ENCODE measurements at regions not wholly inside any gene's neighbourhood (a gene's known extent, or its start where the extent isn't known, plus 50 kb on each side); places are given as distances from the start of the nearest gene placed in this dataset.

- DNase-seq = no peak
These were observed 63.9 kb upstream of the DISP3 start for GRCh38 chr1:11414926-11415538.

- DNase-seq = no peak
These were observed 61.8 kb upstream of the DISP3 start for GRCh38 chr1:11417162-11417561.

DNA sequence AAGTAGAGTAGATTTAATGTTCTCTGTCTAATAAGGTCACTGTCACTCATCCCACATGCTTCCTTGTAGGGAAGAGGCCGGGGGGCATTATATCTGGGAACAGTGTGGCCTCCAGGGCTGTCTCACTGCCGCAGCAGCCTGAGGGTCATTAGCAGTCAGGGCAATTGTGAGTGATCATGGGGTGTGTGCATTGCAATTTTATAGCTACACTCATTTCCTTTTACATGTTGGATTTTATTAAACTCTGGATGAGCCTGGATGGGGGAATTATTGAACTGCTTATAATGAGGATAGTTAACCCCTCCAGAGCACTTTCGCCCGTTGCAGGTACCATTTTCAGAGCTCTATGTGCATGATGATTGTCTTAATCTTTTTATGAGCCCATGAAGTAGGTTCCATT lies 60.9 kb upstream of the DISP3 start:
- no peak for DNase-seq

- DNase-seq = no peak
These were observed 57.5 kb upstream of the DISP3 start for GRCh38 chr1:11421443-11421842.

GRCh38 chr1:11422686-11423085 lies 56.3 kb upstream of the DISP3 start:
- no peak for DNase-seq

DNA sequence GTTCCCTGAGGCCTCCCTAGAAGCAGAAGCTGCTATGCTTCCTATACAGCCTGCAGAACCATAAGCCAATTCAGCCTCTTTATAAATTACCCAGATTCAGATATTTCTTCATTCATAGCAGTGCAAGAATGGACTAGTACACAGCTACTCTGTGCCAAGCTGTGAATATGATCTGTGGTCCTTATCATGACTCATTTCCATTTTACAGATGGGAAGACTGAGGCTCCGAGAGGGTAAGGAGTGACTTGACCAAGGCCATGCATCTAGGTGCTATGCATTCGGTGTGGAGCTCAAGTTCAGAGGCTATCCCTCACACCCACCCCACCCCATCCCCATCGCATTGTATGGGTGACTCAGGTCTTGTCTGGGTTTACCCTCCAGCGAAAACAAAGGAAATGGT lies 52.3 kb upstream of the DISP3 start:
- DNase-seq = no peak

GRCh38 chr1:11428789-11429188 lies 50.2 kb upstream of the DISP3 start:
- DNase-seq = no peak

All from activated CD4-positive, alpha-beta T cell treated with anti-CD3 and anti-CD28 coated beads, Interleukin-2, Interleukin-6, amounts not matched to agents 100 ng/mL and 50 ng/mL, durations not matched to agents 16 hours and 8 hours (primary cell).